ENCODE measurements at regions not wholly inside any gene's neighbourhood (a gene's known extent, or its start where the extent isn't known, plus 50 kb on each side); places are given as distances from the start of the nearest gene placed in this dataset.

DNA sequence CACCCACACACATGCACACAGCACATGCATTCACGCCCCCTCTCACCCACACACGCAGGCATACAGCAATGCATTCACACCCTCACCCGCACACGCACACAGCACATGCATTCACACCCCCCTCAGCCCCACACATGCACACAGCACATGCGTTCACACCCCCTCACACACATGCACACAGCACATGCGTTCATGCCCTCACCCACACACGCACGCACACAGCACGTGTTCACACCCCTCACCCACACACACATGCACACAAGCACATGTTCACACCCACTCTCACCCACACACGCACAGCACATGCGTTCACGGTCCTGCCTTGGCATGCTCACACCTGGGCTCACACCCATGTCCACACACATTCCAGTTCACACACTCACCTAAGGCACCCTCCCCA lies 64.2 kb downstream of the ENGASE start:
- H3K36me3 ChIP-seq (ENCODE audit: control insufficient read depth in 2 of 2, extremely low read depth in 1 of 2, insufficient read depth in 2 of 2, low read length in 2 of 2): no peaks in the 10 kb centered on the region
- H3K4me1 ChIP-seq (ENCODE audit: control insufficient read depth, extremely low read depth, insufficient read depth, low read length): no peaks in the 10 kb centered on the region
- H3K4me2 ChIP-seq (ENCODE audit: insufficient read depth, low read length): no peak overlapping the region
- H3K79me2 ChIP-seq (ENCODE audit: control insufficient read depth, insufficient read depth, low read length): no peaks in the 10 kb centered on the region
- no peaks in the 10 kb centered on the region for H3K9me3 ChIP-seq (replicated peaks; ENCODE audit: control insufficient read depth, insufficient read depth, low read length)
- no peaks in the 10 kb centered on the region for H4K20me1 ChIP-seq (replicated peaks; ENCODE audit: control insufficient read depth, extremely low read depth, insufficient read depth, low read length)
- H3K9me1 ChIP-seq (replicated peaks; ENCODE audit: control insufficient read depth, extremely low read depth, insufficient read depth, low read length): no peaks in the 10 kb centered on the region
- TF ChIP-seq GATA2 (IDR thresholded peaks at IDR 0.05; ENCODE audit: insufficient read depth, insufficient read length, low read depth, low read length): no peak
- TF ChIP-seq, protein P1, sequence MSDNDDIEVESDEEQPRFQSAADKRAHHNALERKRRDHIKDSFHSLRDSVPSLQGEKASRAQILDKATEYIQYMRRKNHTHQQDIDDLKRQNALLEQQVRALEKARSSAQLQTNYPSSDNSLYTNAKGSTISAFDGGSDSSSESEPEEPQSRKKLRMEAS (IDR thresholded peaks at IDR 0.05; ENCODE audit: insufficient read depth, insufficient read length): peak; percentile 29
- ChIA-PET CTCF (no interaction called here), POLR2A (no interaction called here)
- H3K9ac ChIP-seq (replicated peaks; ENCODE audit: extremely low read depth, insufficient read depth, low read length): no peak overlapping the region
- FAIRE-seq (no peak), DNase-seq (ENCODE audit: low read depth, low spot score) (no peak)
- intact Hi-C loops (cut with micrococcal nuclease) (no loop called here), dilution Hi-C loops (cut with MboI; ENCODE audit: extremely low pct_ligation_motif_present, low sequenced_read_pairs) (no loop called here)
- H2AFZ ChIP-seq (ENCODE audit: low read depth, low read length): no peak overlapping the region
- no TSS peak for BruUV-seq (replicated peaks)
- H3K27me3 ChIP-seq (ENCODE audit: control insufficient read depth in 2 of 2, insufficient read depth in 2 of 2, low read length in 2 of 2): no peaks in the 10 kb centered on the region
- H3K27ac ChIP-seq (ENCODE audit: insufficient read depth, low read depth, low read length): no peak overlapping the region
- H3K4me3 ChIP-seq (replicated peaks in 1 of 3; ENCODE audit: insufficient read depth in 1 of 3, low read depth in 1 of 3, low read length in 3 of 3): no peak overlapping the region

DNA sequence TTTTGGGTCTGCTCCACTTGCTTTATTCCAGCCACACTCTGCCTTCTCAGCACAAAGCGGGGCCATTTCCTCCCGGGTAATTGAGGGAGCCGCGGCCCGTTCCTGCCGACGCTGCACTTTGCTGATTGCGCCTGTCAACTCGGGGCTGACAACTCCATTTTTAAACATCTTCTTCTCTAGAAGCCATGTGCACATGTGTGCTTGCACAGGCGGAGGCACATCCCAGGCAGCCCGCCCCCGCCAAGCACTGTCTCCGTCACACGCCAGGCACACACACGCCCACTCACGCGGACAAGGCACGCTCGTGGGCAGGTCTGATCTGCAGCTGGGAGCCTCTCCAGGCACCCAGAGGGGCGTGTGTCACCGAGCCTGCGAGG lies 63.2 kb downstream of the ENGASE start:
- BruUV-seq (replicated peaks): no TSS peak
- H3K4me2 ChIP-seq (ENCODE audit: insufficient read depth, low read length): no peak overlapping the region
- POLR2A ChIA-PET: no interaction called here
- H2AFZ ChIP-seq (ENCODE audit: low read depth, low read length): no peak overlapping the region
- no peaks in the 10 kb centered on the region for H3K4me1 ChIP-seq (ENCODE audit: control insufficient read depth, extremely low read depth, insufficient read depth, low read length)
- no peak overlapping the region for H3K27ac ChIP-seq (ENCODE audit: insufficient read depth, low read depth, low read length)
- H4K20me1 ChIP-seq (replicated peaks; ENCODE audit: control insufficient read depth, extremely low read depth, insufficient read depth, low read length): no peaks in the 10 kb centered on the region
- DNase-seq (ENCODE audit: low read depth, low spot score) (no peak), FAIRE-seq (no peak)
- no peak overlapping the region for H3K4me3 ChIP-seq (replicated peaks in 1 of 3; ENCODE audit: insufficient read depth in 1 of 3, low read depth in 1 of 3, low read length in 3 of 3)
- TF ChIP-seq, protein P2, sequence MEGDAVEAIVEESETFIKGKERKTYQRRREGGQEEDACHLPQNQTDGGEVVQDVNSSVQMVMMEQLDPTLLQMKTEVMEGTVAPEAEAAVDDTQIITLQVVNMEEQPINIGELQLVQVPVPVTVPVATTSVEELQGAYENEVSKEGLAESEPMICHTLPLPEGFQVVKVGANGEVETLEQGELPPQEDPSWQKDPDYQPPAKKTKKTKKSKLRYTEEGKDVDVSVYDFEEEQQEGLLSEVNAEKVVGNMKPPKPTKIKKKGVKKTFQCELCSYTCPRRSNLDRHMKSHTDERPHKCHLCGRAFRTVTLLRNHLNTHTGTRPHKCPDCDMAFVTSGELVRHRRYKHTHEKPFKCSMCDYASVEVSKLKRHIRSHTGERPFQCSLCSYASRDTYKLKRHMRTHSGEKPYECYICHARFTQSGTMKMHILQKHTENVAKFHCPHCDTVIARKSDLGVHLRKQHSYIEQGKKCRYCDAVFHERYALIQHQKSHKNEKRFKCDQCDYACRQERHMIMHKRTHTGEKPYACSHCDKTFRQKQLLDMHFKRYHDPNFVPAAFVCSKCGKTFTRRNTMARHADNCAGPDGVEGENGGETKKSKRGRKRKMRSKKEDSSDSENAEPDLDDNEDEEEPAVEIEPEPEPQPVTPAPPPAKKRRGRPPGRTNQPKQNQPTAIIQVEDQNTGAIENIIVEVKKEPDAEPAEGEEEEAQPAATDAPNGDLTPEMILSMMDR (IDR thresholded peaks at IDR 0.05; ENCODE audit: extremely low read depth in 1 of 2, insufficient read depth in 1 of 2, low read depth in 1 of 2, low read length in 2 of 2): no peak
- TF ChIP-seq EZH2 (IDR thresholded peaks at IDR 0.05; ENCODE audit: borderline replicate concordance, low read depth, low read length, severe bottlenecking) (no peak), POLR2A (IDR thresholded peaks at IDR 0.05; ENCODE audit: low read depth, low read length) (no peak), POLR2AphosphoS5 (IDR thresholded peaks at IDR 0.05; ENCODE audit: insufficient read depth, low read depth, low read length) (no peak), JUN (IDR thresholded peaks at IDR 0.05; ENCODE audit: borderline replicate concordance, insufficient read depth, insufficient read length, low read depth) (no peak), MYC (IDR thresholded peaks at IDR 0.05; ENCODE audit: low read depth, low read length) (no peak), GATA2 (IDR thresholded peaks at IDR 0.05; ENCODE audit: insufficient read depth, insufficient read length, low read depth, low read length) (no peak)
- TF ChIP-seq, protein P1 (IDR thresholded peaks at IDR 0.05; ENCODE audit: insufficient read depth, insufficient read length): no peak
- H3K79me2 ChIP-seq (ENCODE audit: control insufficient read depth, insufficient read depth, low read length): no peaks in the 10 kb centered on the region
- dilution Hi-C loops (cut with MboI; ENCODE audit: extremely low pct_ligation_motif_present, low sequenced_read_pairs): no loop called here
- H3K9ac ChIP-seq (replicated peaks; ENCODE audit: extremely low read depth, insufficient read depth, low read length): no peak overlapping the region
- H3K9me3 ChIP-seq (replicated peaks; ENCODE audit: control insufficient read depth, insufficient read depth, low read length): no peaks in the 10 kb centered on the region
- H3K9me1 ChIP-seq (replicated peaks; ENCODE audit: control insufficient read depth, extremely low read depth, insufficient read depth, low read length): no peaks in the 10 kb centered on the region
- no peaks in the 10 kb centered on the region for H3K27me3 ChIP-seq (ENCODE audit: control insufficient read depth in 2 of 2, insufficient read depth in 2 of 2, low read length in 2 of 2)
- H3K36me3 ChIP-seq (ENCODE audit: control insufficient read depth in 2 of 2, extremely low read depth in 1 of 2, insufficient read depth in 2 of 2, low read length in 2 of 2): no peaks in the 10 kb centered on the region
- intact Hi-C loops (cut with micrococcal nuclease): no loop called here
- CTCF ChIA-PET: no interaction called here
